HG02798 (cell line): ENCODE measurements at regions not wholly inside any gene's neighbourhood (a gene's known extent, or its start where the extent isn't known, plus 50 kb on each side); places are given as distances from the start of the nearest gene placed in this dataset.

ENCODE experiments used
- ATAC-seq: cut with Tn5 transposase; IDR thresholded peaks from one replicate; pipeline ENCODE4 v1.9.1; 2021; ENCODE audit warnings: mild to moderate bottlenecking; ENCODE audit not compliant: unreplicated experiment, poor library complexity

- no peak for ATAC-seq
These were observed 218.8 kb downstream of the TMEM167A start for GRCh38 chr5:82858151-82859025.

GRCh38 chr5:82855893-82856550 lies 221.2 kb downstream of the TMEM167A start:
- no peak for ATAC-seq

- ATAC-seq, result no peak
These were observed 222.2 kb downstream of the TMEM167A start for GRCh38 chr5:82854956-82855355.

- no peak for ATAC-seq
These were observed 225.7 kb downstream of the TMEM167A start for GRCh38 chr5:82851471-82851870.

- no peak for ATAC-seq
These were observed 226.8 kb downstream of the TMEM167A start for GRCh38 chr5:82850393-82850792.

GRCh38 chr5:82849885-82850284 lies 227.3 kb downstream of the TMEM167A start:
- ATAC-seq, result no peak

- ATAC-seq, result no peak
These were observed 229.6 kb downstream of the TMEM167A start for GRCh38 chr5:82847562-82847961.

- ATAC-seq, result no peak
These were observed 237.3 kb downstream of the TMEM167A start for GRCh38 chr5:82839881-82840280.

- ATAC-seq, result no peak
These were observed 241.7 kb downstream of the TMEM167A start for GRCh38 chr5:82835488-82835887.

GRCh38 chr5:82834151-82834550 lies 243.0 kb downstream of the TMEM167A start:
- ATAC-seq, result no peak

GRCh38 chr5:82833277-82833676 lies 243.9 kb downstream of the TMEM167A start:
- ATAC-seq, result no peak

GRCh38 chr5:82832445-82832844 lies 244.7 kb downstream of the TMEM167A start:
- ATAC-seq, result no peak

GRCh38 chr5:82828211-82828610 lies 249.0 kb downstream of the TMEM167A start:
- ATAC-seq, result no peak

- no peak for ATAC-seq
These were observed 249.5 kb downstream of the TMEM167A start for GRCh38 chr5:82827651-82828050.

GRCh38 chr5:82822634-82822927 lies 254.6 kb downstream of the TMEM167A start:
- ATAC-seq, result no peak

- ATAC-seq, result no peak
These were observed 255.2 kb downstream of the TMEM167A start for GRCh38 chr5:82821846-82822633.

GRCh38 chr5:82820961-82821845 lies 256.0 kb downstream of the TMEM167A start:
- ATAC-seq, result peak; percentile 86

- ATAC-seq, result no peak
These were observed 257.0 kb downstream of the TMEM167A start for GRCh38 chr5:82820188-82820587.

- ATAC-seq, result peak; percentile 30
These were observed 259.1 kb downstream of the TMEM167A start for GRCh38 chr5:82817897-82818676.
